ENCODE measurements at regions not wholly inside any gene's neighbourhood (a gene's known extent, or its start where the extent isn't known, plus 50 kb on each side); places are given as distances from the start of the nearest gene placed in this dataset.
"Not testable (repeated sequence)": the region's sequence is repeated elsewhere in the genome, so short reads cannot be mapped to it uniquely, and the experiment has no call there.

- not testable (repeated sequence) for TF ChIP-seq MEIS1 (CRISPR knock-in tag; IDR thresholded peaks at IDR 0.05; ENCODE audit: borderline replicate concordance); ZNF24 (tag by site-specific recombination; IDR thresholded peaks at IDR 0.05); CTCF (tag by site-specific recombination; IDR thresholded peaks at IDR 0.05); ZFP41 (tag by site-specific recombination; IDR thresholded peaks at IDR 0.05; ENCODE audit: borderline replicate concordance); ZNF274 (IDR thresholded peaks at IDR 0.05; ENCODE audit: low read length); ZNF274 (tag by site-specific recombination; IDR thresholded peaks at IDR 0.05; ENCODE audit: borderline replicate concordance); TCF7L2 (IDR thresholded peaks at IDR 0.05; ENCODE audit: borderline replicate concordance, low read depth, low read length); ZNF658 (tag by site-specific recombination; IDR thresholded peaks at IDR 0.05)
- TF ChIP-seq, protein P1, sequence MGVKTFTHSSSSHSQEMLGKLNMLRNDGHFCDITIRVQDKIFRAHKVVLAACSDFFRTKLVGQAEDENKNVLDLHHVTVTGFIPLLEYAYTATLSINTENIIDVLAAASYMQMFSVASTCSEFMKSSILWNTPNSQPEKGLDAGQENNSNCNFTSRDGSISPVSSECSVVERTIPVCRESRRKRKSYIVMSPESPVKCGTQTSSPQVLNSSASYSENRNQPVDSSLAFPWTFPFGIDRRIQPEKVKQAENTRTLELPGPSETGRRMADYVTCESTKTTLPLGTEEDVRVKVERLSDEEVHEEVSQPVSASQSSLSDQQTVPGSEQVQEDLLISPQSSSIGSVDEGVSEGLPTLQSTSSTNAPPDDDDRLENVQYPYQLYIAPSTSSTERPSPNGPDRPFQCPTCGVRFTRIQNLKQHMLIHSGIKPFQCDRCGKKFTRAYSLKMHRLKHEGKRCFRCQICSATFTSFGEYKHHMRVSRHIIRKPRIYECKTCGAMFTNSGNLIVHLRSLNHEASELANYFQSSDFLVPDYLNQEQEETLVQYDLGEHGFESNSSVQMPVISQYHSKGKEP (tag by site-specific recombination; IDR thresholded peaks at IDR 0.05) = not testable (repeated sequence)
Observed at GRCh38 chr10:64204504-64204903, 683.3 kb downstream of the REEP3 start.
